WTC11 (cell line): ENCODE measurements at regions not wholly inside any gene's neighbourhood (a gene's known extent, or its start where the extent isn't known, plus 50 kb on each side); places are given as distances from the start of the nearest gene placed in this dataset.

ENCODE experiments used
- ATAC-seq: fragments of 200-7000 bp; cut with Tn5 transposase; 2 replicates; pipeline ENCODE4 v1.10.0; 2021; ENCODE audit warnings: mild to moderate bottlenecking, moderate library complexity
- CTCF ChIA-PET: fragments of 300-600 bp; sonication (Branson Sonifier 250); formaldehyde crosslinking; loops from one replicate; lab custom pipeline; 2021; ENCODE audit warnings: antibody characterized with exemption; lab: Charles Lee
- POLR2A ChIA-PET: fragments of 350-600 bp; sonication (Branson Sonifier 250); formaldehyde crosslinking; loops from one replicate; lab custom pipeline; 2021; ENCODE audit warnings: antibody characterized with exemption; lab: Charles Lee
- DNase-seq: peaks from one replicate; pipeline ENCODE4 v3.0.0; 2021; ENCODE audit warnings: low spot score
- H3K27ac Mint-ChIP-seq: 2 replicates; pipeline ENCODE4 v1.8.0; 2021; ENCODE audit warnings: mixed read lengths
- H3K27me3 Mint-ChIP-seq: 2 replicates; pipeline ENCODE4 v1.8.0; 2021; ENCODE audit warnings: low read depth, mild to moderate bottlenecking, moderate library complexity, mixed read lengths
- H3K36me3 Mint-ChIP-seq: 2 replicates; pipeline ENCODE4 v1.8.0; 2021; ENCODE audit warnings: mixed read lengths
- H3K4me1 Mint-ChIP-seq: 2 replicates; pipeline ENCODE4 v1.8.0; 2022; ENCODE audit warnings: mixed read lengths
- H3K4me3 Mint-ChIP-seq: 2 replicates; pipeline ENCODE4 v1.8.0; 2021; ENCODE audit warnings: mild to moderate bottlenecking, moderate library complexity, mixed read lengths
- H3K9me3 Mint-ChIP-seq: 2 replicates; pipeline ENCODE4 v1.8.0; 2021; ENCODE audit warnings: mixed read lengths
- ATF1 ChIP-seq: sonication (generic); formaldehyde crosslinking; IDR thresholded peaks from 2 replicates; pipeline ENCODE4 v1.8.1; 2023; ENCODE audit warnings: mild to moderate bottlenecking, moderate library complexity, missing genetic modification reagents
- FOXP1 ChIP-seq: sonication (generic); formaldehyde crosslinking; IDR thresholded peaks from 2 replicates; pipeline ENCODE4 v1.8.0; 2022; ENCODE audit warnings: missing genetic modification reagents, mild to moderate bottlenecking, moderate library complexity, borderline replicate concordance
- HMGA2 ChIP-seq: fragments of 250-450 bp; sonication (Bioruptor Pico); IDR thresholded peaks from 2 replicates; pipeline ENCODE4 v1.4.0; 2021; ENCODE audit warnings: mild to moderate bottlenecking, moderate library complexity
- MXD4 ChIP-seq: fragments of 250-450 bp; sonication (Bioruptor Pico); IDR thresholded peaks from 2 replicates; pipeline ENCODE4 v1.8.0; 2021; ENCODE audit warnings: mild to moderate bottlenecking, moderate library complexity, borderline replicate concordance
- NFYB ChIP-seq: sonication (generic); formaldehyde crosslinking; conservative IDR thresholded peaks from 2 replicates; pipeline ENCODE4 v1.8.0; 2022; ENCODE audit warnings: low read depth, missing genetic modification reagents
- ZNF138 ChIP-seq: sonication (generic); formaldehyde crosslinking; conservative IDR thresholded peaks from 2 replicates; pipeline ENCODE4 v1.8.1; 2022; ENCODE audit warnings: mild to moderate bottlenecking, moderate library complexity, missing genetic modification reagents
- TF ChIP-seq, protein P1 (sequence below): sonication (generic); formaldehyde crosslinking; IDR thresholded peaks from 2 replicates; pipeline ENCODE4 v1.8.0; 2022; ENCODE audit warnings: mild to moderate bottlenecking, missing genetic modification reagents
- TF ChIP-seq, protein P2 (sequence below): sonication (generic); formaldehyde crosslinking; IDR thresholded peaks from 2 replicates; pipeline ENCODE4 v1.8.1; 2022; ENCODE audit warnings: mild to moderate bottlenecking, moderate library complexity, missing genetic modification reagents
- TF ChIP-seq, protein P3 (sequence below): fragments of 250-450 bp; sonication (Bioruptor Pico); IDR thresholded peaks from 2 replicates; pipeline ENCODE4 v1.9.0; 2021; ENCODE audit warnings: mild to moderate bottlenecking
- TF ChIP-seq, protein P4 (sequence below): sonication (generic); formaldehyde crosslinking; IDR thresholded peaks from 2 replicates; pipeline ENCODE4 v1.8.1; 2022; ENCODE audit warnings: mild to moderate bottlenecking, missing genetic modification reagents, moderate library complexity, borderline replicate concordance
- TF ChIP-seq, protein P5 (sequence below): fragments of 250-450 bp; sonication (Bioruptor Pico); IDR thresholded peaks from 2 replicates; pipeline ENCODE4 v1.9.0; 2021; ENCODE audit warnings: mild to moderate bottlenecking, borderline replicate concordance
- TF ChIP-seq, protein P6 (sequence below): sonication (generic); formaldehyde crosslinking; IDR thresholded peaks from 2 replicates; pipeline ENCODE4 v1.8.1; 2023; ENCODE audit warnings: mild to moderate bottlenecking, missing genetic modification reagents

DNA sequence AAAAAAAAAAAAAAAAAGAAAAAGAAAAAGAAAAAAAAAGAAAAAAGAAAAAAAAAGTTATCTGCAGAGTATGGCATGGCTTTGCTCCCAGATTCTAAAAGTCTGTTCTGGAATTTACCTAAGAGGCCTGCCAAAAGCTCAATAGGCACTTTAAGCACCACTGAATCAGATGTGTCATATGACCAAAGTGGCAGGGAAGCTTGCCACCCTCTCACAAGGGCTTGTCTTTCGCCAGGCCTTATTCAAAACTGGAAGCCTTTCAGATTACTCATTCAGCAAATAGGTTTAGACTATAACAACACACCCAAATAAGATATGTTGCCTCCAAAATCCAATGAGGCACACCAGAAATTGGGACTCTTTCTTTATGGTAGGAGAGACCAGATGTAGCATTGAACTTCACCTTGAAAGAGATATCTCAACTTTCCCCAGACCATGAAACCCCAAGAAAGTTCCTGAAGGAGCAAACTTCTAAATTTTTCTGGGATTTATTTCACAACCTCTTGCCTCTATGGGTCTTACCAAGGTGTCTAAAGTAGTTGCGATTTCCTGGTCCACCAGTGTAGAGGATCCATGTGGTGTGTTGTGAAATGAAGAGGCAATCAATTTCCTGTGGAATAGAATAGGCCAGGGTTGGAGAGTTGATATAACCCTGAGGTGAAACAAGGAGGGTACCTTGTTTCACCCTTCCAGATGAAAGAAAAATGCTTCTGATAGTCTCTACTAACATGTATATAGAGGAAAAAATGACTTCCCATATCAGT, 218.8 kb downstream of the DAD1 start:
- no peaks in the 10 kb centered on the region for H3K4me1 Mint-ChIP-seq
- DNase-seq (no peak), ATAC-seq (no peak)
- ChIA-PET CTCF (interaction anchor here (0.9 kb wide), 1 partner anchor 50 kb away, joined by 3 read pairs; no protein-coding TSS in a partner anchor), POLR2A (interaction anchor here (0.6 kb wide), 1 partner anchor 61 kb away, joined by 4 read pairs; no protein-coding TSS in a partner anchor)
- peaks cover 3% of the 10 kb centered on the region for H3K27me3 Mint-ChIP-seq
- peaks cover 21% of the 10 kb centered on the region for H3K9me3 Mint-ChIP-seq
- H3K4me3 Mint-ChIP-seq = no peak overlapping the region
- H3K27ac Mint-ChIP-seq = no peak overlapping the region
- H3K36me3 Mint-ChIP-seq = no peaks in the 10 kb centered on the region
- TF ChIP-seq ATF1 (CRISPR knock-in tag) (no peak), HMGA2 (CRISPR knock-in tag) (no peak), NFYB (no peak), ZNF138 (CRISPR knock-in tag) (no peak), MXD4 (no peak), FOXP1 (no peak)
- TF ChIP-seq, protein P1, sequence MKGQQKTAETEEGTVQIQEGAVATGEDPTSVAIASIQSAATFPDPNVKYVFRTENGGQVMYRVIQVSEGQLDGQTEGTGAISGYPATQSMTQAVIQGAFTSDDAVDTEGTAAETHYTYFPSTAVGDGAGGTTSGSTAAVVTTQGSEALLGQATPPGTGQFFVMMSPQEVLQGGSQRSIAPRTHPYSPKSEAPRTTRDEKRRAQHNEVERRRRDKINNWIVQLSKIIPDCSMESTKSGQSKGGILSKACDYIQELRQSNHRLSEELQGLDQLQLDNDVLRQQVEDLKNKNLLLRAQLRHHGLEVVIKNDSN (CRISPR knock-in tag) = no peak
- TF ChIP-seq, protein P2, sequence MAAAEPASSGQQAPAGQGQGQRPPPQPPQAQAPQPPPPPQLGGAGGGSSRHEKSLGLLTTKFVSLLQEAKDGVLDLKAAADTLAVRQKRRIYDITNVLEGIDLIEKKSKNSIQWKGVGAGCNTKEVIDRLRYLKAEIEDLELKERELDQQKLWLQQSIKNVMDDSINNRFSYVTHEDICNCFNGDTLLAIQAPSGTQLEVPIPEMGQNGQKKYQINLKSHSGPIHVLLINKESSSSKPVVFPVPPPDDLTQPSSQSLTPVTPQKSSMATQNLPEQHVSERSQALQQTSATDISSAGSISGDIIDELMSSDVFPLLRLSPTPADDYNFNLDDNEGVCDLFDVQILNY (CRISPR knock-in tag) = no peak
- TF ChIP-seq, protein P3, sequence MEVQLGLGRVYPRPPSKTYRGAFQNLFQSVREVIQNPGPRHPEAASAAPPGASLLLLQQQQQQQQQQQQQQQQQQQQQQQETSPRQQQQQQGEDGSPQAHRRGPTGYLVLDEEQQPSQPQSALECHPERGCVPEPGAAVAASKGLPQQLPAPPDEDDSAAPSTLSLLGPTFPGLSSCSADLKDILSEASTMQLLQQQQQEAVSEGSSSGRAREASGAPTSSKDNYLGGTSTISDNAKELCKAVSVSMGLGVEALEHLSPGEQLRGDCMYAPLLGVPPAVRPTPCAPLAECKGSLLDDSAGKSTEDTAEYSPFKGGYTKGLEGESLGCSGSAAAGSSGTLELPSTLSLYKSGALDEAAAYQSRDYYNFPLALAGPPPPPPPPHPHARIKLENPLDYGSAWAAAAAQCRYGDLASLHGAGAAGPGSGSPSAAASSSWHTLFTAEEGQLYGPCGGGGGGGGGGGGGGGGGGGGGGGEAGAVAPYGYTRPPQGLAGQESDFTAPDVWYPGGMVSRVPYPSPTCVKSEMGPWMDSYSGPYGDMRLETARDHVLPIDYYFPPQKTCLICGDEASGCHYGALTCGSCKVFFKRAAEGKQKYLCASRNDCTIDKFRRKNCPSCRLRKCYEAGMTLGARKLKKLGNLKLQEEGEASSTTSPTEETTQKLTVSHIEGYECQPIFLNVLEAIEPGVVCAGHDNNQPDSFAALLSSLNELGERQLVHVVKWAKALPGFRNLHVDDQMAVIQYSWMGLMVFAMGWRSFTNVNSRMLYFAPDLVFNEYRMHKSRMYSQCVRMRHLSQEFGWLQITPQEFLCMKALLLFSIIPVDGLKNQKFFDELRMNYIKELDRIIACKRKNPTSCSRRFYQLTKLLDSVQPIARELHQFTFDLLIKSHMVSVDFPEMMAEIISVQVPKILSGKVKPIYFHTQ (CRISPR knock-in tag) = no peak
- TF ChIP-seq, protein P4, sequence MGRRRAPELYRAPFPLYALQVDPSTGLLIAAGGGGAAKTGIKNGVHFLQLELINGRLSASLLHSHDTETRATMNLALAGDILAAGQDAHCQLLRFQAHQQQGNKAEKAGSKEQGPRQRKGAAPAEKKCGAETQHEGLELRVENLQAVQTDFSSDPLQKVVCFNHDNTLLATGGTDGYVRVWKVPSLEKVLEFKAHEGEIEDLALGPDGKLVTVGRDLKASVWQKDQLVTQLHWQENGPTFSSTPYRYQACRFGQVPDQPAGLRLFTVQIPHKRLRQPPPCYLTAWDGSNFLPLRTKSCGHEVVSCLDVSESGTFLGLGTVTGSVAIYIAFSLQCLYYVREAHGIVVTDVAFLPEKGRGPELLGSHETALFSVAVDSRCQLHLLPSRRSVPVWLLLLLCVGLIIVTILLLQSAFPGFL (CRISPR knock-in tag) = no peak
- TF ChIP-seq, protein P5, sequence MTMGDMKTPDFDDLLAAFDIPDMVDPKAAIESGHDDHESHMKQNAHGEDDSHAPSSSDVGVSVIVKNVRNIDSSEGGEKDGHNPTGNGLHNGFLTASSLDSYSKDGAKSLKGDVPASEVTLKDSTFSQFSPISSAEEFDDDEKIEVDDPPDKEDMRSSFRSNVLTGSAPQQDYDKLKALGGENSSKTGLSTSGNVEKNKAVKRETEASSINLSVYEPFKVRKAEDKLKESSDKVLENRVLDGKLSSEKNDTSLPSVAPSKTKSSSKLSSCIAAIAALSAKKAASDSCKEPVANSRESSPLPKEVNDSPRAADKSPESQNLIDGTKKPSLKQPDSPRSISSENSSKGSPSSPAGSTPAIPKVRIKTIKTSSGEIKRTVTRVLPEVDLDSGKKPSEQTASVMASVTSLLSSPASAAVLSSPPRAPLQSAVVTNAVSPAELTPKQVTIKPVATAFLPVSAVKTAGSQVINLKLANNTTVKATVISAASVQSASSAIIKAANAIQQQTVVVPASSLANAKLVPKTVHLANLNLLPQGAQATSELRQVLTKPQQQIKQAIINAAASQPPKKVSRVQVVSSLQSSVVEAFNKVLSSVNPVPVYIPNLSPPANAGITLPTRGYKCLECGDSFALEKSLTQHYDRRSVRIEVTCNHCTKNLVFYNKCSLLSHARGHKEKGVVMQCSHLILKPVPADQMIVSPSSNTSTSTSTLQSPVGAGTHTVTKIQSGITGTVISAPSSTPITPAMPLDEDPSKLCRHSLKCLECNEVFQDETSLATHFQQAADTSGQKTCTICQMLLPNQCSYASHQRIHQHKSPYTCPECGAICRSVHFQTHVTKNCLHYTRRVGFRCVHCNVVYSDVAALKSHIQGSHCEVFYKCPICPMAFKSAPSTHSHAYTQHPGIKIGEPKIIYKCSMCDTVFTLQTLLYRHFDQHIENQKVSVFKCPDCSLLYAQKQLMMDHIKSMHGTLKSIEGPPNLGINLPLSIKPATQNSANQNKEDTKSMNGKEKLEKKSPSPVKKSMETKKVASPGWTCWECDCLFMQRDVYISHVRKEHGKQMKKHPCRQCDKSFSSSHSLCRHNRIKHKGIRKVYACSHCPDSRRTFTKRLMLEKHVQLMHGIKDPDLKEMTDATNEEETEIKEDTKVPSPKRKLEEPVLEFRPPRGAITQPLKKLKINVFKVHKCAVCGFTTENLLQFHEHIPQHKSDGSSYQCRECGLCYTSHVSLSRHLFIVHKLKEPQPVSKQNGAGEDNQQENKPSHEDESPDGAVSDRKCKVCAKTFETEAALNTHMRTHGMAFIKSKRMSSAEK = no peak

DNA sequence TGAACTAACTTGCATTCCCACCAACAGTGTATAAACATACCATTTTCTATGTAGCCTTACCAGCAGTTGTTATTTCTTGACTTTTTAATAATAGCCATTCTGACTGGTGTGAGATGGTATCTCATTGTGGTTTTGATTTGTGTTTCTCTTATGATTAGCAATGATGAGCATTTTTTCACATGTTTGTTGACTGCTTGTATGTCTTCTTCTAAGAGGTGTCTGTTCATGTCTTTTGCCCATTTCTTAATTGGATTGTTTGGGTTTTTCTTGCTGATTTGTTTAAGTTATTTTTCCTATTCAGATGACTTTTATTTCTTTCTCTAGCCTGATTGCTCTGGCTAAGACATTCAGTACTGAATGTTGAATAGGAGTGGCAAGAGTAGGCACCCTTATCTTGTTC, 230.3 kb downstream of the DAD1 start:
- Mint-ChIP-seq H3K4me1 (no peaks in the 10 kb centered on the region), H3K27ac (no peak overlapping the region), H3K9me3 (peaks cover 21% of the 10 kb centered on the region), H3K27me3 (peaks cover 12% of the 10 kb centered on the region; the same call in 1 of the 2 replicates), H3K36me3 (peaks cover 3% of the 10 kb centered on the region; the same call in 1 of the 2 replicates), H3K4me3 (no peak overlapping the region)
- ATAC-seq (no peak), DNase-seq (no peak)
- ChIA-PET CTCF (no interaction called here), POLR2A (no interaction called here)
- TF ChIP-seq, protein P6, sequence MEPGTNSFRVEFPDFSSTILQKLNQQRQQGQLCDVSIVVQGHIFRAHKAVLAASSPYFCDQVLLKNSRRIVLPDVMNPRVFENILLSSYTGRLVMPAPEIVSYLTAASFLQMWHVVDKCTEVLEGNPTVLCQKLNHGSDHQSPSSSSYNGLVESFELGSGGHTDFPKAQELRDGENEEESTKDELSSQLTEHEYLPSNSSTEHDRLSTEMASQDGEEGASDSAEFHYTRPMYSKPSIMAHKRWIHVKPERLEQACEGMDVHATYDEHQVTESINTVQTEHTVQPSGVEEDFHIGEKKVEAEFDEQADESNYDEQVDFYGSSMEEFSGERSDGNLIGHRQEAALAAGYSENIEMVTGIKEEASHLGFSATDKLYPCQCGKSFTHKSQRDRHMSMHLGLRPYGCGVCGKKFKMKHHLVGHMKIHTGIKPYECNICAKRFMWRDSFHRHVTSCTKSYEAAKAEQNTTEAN (CRISPR knock-in tag) = no peak
